NT2/D1 (cell line): ENCODE measurements at regions not wholly inside any gene's neighbourhood (a gene's known extent, or its start where the extent isn't known, plus 50 kb on each side); places are given as distances from the start of the nearest gene placed in this dataset.
"Not testable (repeated sequence)": the region's sequence is repeated elsewhere in the genome, so short reads cannot be mapped to it uniquely, and the experiment has no call there.

ENCODE experiments used
- DNase-seq: peaks from one replicate; pipeline ENCODE4 v3.0.0-alpha.2; 2011; ENCODE audit warnings: low read depth, low spot score
- H3K27me3 ChIP-seq: 2 replicates; pipeline ENCODE4 v1.6.0; 2011; ENCODE audit warnings: mild to moderate bottlenecking; ENCODE audit not compliant: insufficient read length, insufficient read depth
- H3K36me3 ChIP-seq: 2 replicates; pipeline ENCODE4 v1.6.1; 2011; ENCODE audit warnings: mild to moderate bottlenecking, low read length, mixed read lengths; ENCODE audit not compliant: insufficient read depth, insufficient read length
- H3K4me1 ChIP-seq: 2 replicates; pipeline ENCODE4 v1.5.1; 2011; ENCODE audit not compliant: insufficient read depth, insufficient read length
- H3K4me3 ChIP-seq: 2 replicates; pipeline ENCODE4 v1.5.1; 2011; ENCODE audit warnings: low read depth; ENCODE audit not compliant: insufficient read length
- H3K9ac ChIP-seq: 2 replicates; pipeline ENCODE4 v1.6.0; 2011; ENCODE audit warnings: low read depth; ENCODE audit not compliant: insufficient read length
- H3K9me3 ChIP-seq: 2 replicates; pipeline ENCODE4 v1.5.1; 2011; ENCODE audit warnings: mild to moderate bottlenecking, low read length; ENCODE audit not compliant: insufficient read depth
- SUZ12 ChIP-seq: IDR thresholded peaks from 2 replicates; pipeline ENCODE4 v1.6.1; 2011; ENCODE audit not compliant: insufficient read length, insufficient read depth; ENCODE audit errors: extremely low read depth
- YY1 ChIP-seq: IDR thresholded peaks from 2 replicates; pipeline ENCODE4 v1.6.1; 2011; ENCODE audit not compliant: insufficient read length, insufficient read depth
- ZNF274 ChIP-seq: IDR thresholded peaks from 2 replicates; pipeline ENCODE4 v1.6.1; 2011; ENCODE audit warnings: mild to moderate bottlenecking, low read depth, low read length

GRCh38 chr10:123270221-123270620, 116.0 kb downstream of the BUB3 start:
- H3K27me3 ChIP-seq: no peaks in the 10 kb centered on the region
- DNase-seq: no peak
- TF ChIP-seq SUZ12: no peak
- no peak for TF ChIP-seq ZNF274
- TF ChIP-seq YY1: no peak
- H3K36me3 ChIP-seq: no peaks in the 10 kb centered on the region
- no peaks in the 10 kb centered on the region for H3K4me1 ChIP-seq
- no peak overlapping the region for H3K4me3 ChIP-seq
- no peaks in the 10 kb centered on the region for H3K9me3 ChIP-seq
- H3K9ac ChIP-seq: no peak overlapping the region

GRCh38 chr10:123270806-123271205, 116.6 kb downstream of the BUB3 start:
- no peaks in the 10 kb centered on the region for H3K4me1 ChIP-seq
- H3K36me3 ChIP-seq: no peaks in the 10 kb centered on the region
- no peak for TF ChIP-seq SUZ12
- TF ChIP-seq ZNF274: no peak
- no peak for TF ChIP-seq YY1
- 0 out of 2 replicates have a peak, but pooled peaks cover under 1% of the 10 kb centered on the region for H3K9me3 ChIP-seq
- H3K27me3 ChIP-seq: no peaks in the 10 kb centered on the region
- no peak overlapping the region for H3K4me3 ChIP-seq
- no peak overlapping the region for H3K9ac ChIP-seq
- DNase-seq: no peak

GRCh38 chr10:123272171-123272570, 118.0 kb downstream of the BUB3 start:
- Histone ChIP-seq H3K36me3 (no peaks in the 10 kb centered on the region), H3K9ac (no peak overlapping the region), H3K4me1 (no peaks in the 10 kb centered on the region), H3K9me3 (peaks cover 10% of the 10 kb centered on the region; the same call in 1 of the 2 replicates), H3K27me3 (no peaks in the 10 kb centered on the region), H3K4me3 (no peak overlapping the region)
- DNase-seq: no peak
- TF ChIP-seq SUZ12 (no peak), YY1 (no peak)

GRCh38 chr10:123274306-123275135, 120.3 kb downstream of the BUB3 start:
- Histone ChIP-seq H3K4me3 (no peak overlapping the region), H3K36me3 (no peaks in the 10 kb centered on the region), H3K4me1 (no peaks in the 10 kb centered on the region), H3K9me3 (peaks cover 10% of the 10 kb centered on the region; the same call in 1 of the 2 replicates), H3K27me3 (no peaks in the 10 kb centered on the region), H3K9ac (no peak overlapping the region)
- no peak for TF ChIP-seq SUZ12
- TF ChIP-seq ZNF274: no peak
- no peak for TF ChIP-seq YY1
- no peak for DNase-seq

GRCh38 chr10:123275136-123275564, 120.9 kb downstream of the BUB3 start:
- TF ChIP-seq ZNF274 (no peak), YY1 (no peak), SUZ12 (no peak)
- H3K9ac ChIP-seq: no peak overlapping the region

GRCh38 chr10:123278445-123278844, 124.2 kb downstream of the BUB3 start:
- no peaks in the 10 kb centered on the region for H3K27me3 ChIP-seq
- DNase-seq: no peak
- H3K4me1 ChIP-seq: no peaks in the 10 kb centered on the region
- H3K9ac ChIP-seq: no peak overlapping the region
- H3K9me3 ChIP-seq: peaks cover 10% of the 10 kb centered on the region; the same call in 1 of the 2 replicates
- TF ChIP-seq ZNF274 (no peak), SUZ12 (no peak), YY1 (no peak)
- H3K36me3 ChIP-seq: no peaks in the 10 kb centered on the region
- H3K4me3 ChIP-seq: no peak overlapping the region

More at GRCh38 chr10:123275136-123275564, 120.9 kb downstream of the BUB3 start:
- H3K4me3 ChIP-seq: no peak overlapping the region
- H3K27me3 ChIP-seq: no peaks in the 10 kb centered on the region
- H3K36me3 ChIP-seq: no peaks in the 10 kb centered on the region
- no peak for DNase-seq
- peaks cover 10% of the 10 kb centered on the region; the same call in 1 of the 2 replicates for H3K9me3 ChIP-seq
- H3K4me1 ChIP-seq: no peaks in the 10 kb centered on the region

- H3K4me1 ChIP-seq, DNase-seq: not testable (repeated sequence)
These were observed 129.2 kb downstream of the BUB3 start for GRCh38 chr10:123283371-123283770.

More at GRCh38 chr10:123283371-123283770, 129.2 kb downstream of the BUB3 start:
- H3K4me3 ChIP-seq, H3K27me3 ChIP-seq, H3K9me3 ChIP-seq, H3K36me3 ChIP-seq, H3K9ac ChIP-seq: not testable (repeated sequence)
